ENCODE measurements at regions not wholly inside any gene's neighbourhood (a gene's known extent, or its start where the extent isn't known, plus 50 kb on each side); places are given as distances from the start of the nearest gene placed in this dataset.

DNA sequence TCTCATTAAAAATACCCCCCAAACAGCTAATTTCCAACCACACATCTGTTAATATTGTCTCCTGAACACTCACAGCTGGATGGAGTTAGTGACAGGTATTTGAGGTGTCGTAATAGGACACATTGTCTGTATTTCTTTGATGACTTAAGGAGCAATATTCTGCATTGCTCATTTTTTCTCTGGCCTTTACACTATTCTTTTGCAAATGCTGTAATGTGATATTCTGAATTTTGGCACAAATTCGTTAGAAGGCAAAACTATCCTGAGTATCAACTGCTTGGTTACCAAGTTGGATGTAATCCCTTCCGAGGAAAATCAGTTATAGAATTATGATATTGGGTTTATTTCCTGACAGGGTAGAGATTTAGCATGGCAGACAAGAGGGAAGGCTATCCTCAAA, 1030.2 kb downstream of the MCTP2 start:
- TF ChIP-seq CTCF (IDR thresholded peaks at IDR 0.05) (no peak), AFF4 (CRISPR knock-in tag; IDR thresholded peaks at IDR 0.05; ENCODE audit: borderline replicate concordance) (no peak), ATF1 (CRISPR knock-in tag; IDR thresholded peaks at IDR 0.05) (no peak), CREB1 (CRISPR knock-in tag; IDR thresholded peaks at IDR 0.05) (no peak), E2F4 (CRISPR knock-in tag; IDR thresholded peaks at IDR 0.05; ENCODE audit: borderline replicate concordance, low read depth) (no peak), ETV6 (CRISPR knock-in tag; IDR thresholded peaks at IDR 0.05) (no peak), ESRRA (CRISPR knock-in tag; IDR thresholded peaks at IDR 0.05; ENCODE audit: borderline replicate concordance) (no peak)
- TF ChIP-seq, protein P1, sequence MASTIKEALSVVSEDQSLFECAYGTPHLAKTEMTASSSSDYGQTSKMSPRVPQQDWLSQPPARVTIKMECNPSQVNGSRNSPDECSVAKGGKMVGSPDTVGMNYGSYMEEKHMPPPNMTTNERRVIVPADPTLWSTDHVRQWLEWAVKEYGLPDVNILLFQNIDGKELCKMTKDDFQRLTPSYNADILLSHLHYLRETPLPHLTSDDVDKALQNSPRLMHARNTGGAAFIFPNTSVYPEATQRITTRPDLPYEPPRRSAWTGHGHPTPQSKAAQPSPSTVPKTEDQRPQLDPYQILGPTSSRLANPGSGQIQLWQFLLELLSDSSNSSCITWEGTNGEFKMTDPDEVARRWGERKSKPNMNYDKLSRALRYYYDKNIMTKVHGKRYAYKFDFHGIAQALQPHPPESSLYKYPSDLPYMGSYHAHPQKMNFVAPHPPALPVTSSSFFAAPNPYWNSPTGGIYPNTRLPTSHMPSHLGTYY (CRISPR knock-in tag; IDR thresholded peaks at IDR 0.05), result no peak
- TF ChIP-seq, protein P2, sequence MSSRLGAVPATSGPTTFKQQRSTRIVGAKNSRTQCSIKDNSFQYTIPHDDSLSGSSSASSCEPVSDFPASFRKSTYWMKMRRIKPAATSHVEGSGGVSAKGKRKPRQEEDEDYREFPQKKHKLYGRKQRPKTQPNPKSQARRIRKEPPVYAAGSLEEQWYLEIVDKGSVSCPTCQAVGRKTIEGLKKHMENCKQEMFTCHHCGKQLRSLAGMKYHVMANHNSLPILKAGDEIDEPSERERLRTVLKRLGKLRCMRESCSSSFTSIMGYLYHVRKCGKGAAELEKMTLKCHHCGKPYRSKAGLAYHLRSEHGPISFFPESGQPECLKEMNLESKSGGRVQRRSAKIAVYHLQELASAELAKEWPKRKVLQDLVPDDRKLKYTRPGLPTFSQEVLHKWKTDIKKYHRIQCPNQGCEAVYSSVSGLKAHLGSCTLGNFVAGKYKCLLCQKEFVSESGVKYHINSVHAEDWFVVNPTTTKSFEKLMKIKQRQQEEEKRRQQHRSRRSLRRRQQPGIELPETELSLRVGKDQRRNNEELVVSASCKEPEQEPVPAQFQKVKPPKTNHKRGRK (CRISPR knock-in tag; IDR thresholded peaks at IDR 0.05; ENCODE audit: borderline replicate concordance), result no peak
